ENCODE measurements at regions not wholly inside any gene's neighbourhood (a gene's known extent, or its start where the extent isn't known, plus 50 kb on each side); places are given as distances from the start of the nearest gene placed in this dataset.

- H3K79me2 ChIP-seq (replicated peaks; ENCODE audit: insufficient read depth), result no peaks in the 10 kb centered on the region
- Mint-ChIP-seq H3K4me3 (no peak overlapping the region), H3K27ac (no peak overlapping the region), H3K9me3 (peaks cover 13% of the 10 kb centered on the region; the same call in 2 of the 3 replicates), H3K4me1 (peaks cover 4% of the 10 kb centered on the region), H3K36me3 (ENCODE audit: low read depth) (peaks cover 9% of the 10 kb centered on the region; the same call in 1 of the 3 replicates), H3K27me3 (ENCODE audit: insufficient read depth, low read depth, poor library complexity) (peaks cover 4% of the 10 kb centered on the region)
- H2AFZ ChIP-seq, result no peak overlapping the region
- H3K4me2 ChIP-seq, result no peak overlapping the region
- H3K27me3 ChIP-seq (ENCODE audit: insufficient read depth), result no peaks in the 10 kb centered on the region
- H3K4me1 ChIP-seq (ENCODE audit: insufficient read depth), result peaks cover 2% of the 10 kb centered on the region; the same call in 1 of the 2 replicates
- no peak for DNase-seq (ENCODE audit: low spot score)
- 0 out of 2 replicates have a peak, but pooled peaks cover 3% of the 10 kb centered on the region for H3K36me3 ChIP-seq (ENCODE audit: insufficient read depth)
- no peak overlapping the region for H3K27ac ChIP-seq (ENCODE audit: low read depth)
- H3K9me2 ChIP-seq (ENCODE audit: insufficient read depth), result peaks cover 6% of the 10 kb centered on the region; the same call in 1 of the 2 replicates
- H4K20me1 ChIP-seq (replicated peaks; ENCODE audit: insufficient read depth), result no peaks in the 10 kb centered on the region
- no peak for ATAC-seq
- TF ChIP-seq JUNB (IDR thresholded peaks at IDR 0.05; ENCODE audit: unreplicated experiment), result no peak
- TF ChIP-seq ZNF462 (CRISPR knock-in tag; IDR thresholded peaks at IDR 0.05), result no peak
- no peak for TF ChIP-seq EZH2phosphoT487 (IDR thresholded peaks at IDR 0.05; ENCODE audit: unreplicated experiment)
- TF ChIP-seq STAT1 (IDR thresholded peaks at IDR 0.05; ENCODE audit: unreplicated experiment), result no peak
- no peak for TF ChIP-seq CTCF (conservative IDR thresholded peaks at IDR 0.05; ENCODE audit: low read depth in 2 of 2)
- no peak for TF ChIP-seq POLR2AphosphoS5 (IDR thresholded peaks at IDR 0.05; ENCODE audit: low read depth)
- TF ChIP-seq ETS1 (IDR thresholded peaks at IDR 0.05), result no peak
- H3K4me3 ChIP-seq, result no peak overlapping the region
- no peaks in the 10 kb centered on the region for H3F3A ChIP-seq (replicated peaks; ENCODE audit: low read depth)
These were observed 123.0 kb downstream of the CD83 start for GRCh38 chr6:14240411-14241166.
